Suprapubic skin (tissue), 4 donors: ENCODE measurements at regions not wholly inside any gene's neighbourhood (a gene's known extent, or its start where the extent isn't known, plus 50 kb on each side); places are given as distances from the start of the nearest gene placed in this dataset.

ENCODE experiments used
- CTCF ChIP-seq, 2 donors: fragments of 200-600 bp in 1 of 2; fragments of 450-650 bp in 1 of 2; sonication (generic) in 1 of 2; IDR thresholded peaks; one replicate each; pipeline ENCODE4 v1.5.1; 2016 to 2019; ENCODE audit warnings: antibody characterized with exemption in 2 of 2, mild to moderate bottlenecking in 1 of 2, moderate library complexity in 1 of 2
- POLR2A ChIP-seq, 2 donors: fragments of 450-650 bp; IDR thresholded peaks; one replicate each; pipeline ENCODE4 v1.6.1; 2017; ENCODE audit warnings: antibody characterized with exemption in 2 of 2, mild to moderate bottlenecking in 2 of 2, moderate library complexity in 2 of 2
- POLR2AphosphoS5 ChIP-seq, 3 donors: sonication (generic); formaldehyde crosslinking; IDR thresholded peaks; one replicate each; pipeline ENCODE4 v1.6.1; 2017; ENCODE audit warnings: antibody characterized with exemption in 3 of 3

GRCh38 chr10:90604636-90605035, 253.2 kb downstream of the HTR7 start:
- no peak for TF ChIP-seq POLR2A (IDR thresholded peaks at IDR 0.05)
- TF ChIP-seq POLR2AphosphoS5 (IDR thresholded peaks at IDR 0.05): no peak
- TF ChIP-seq CTCF (IDR thresholded peaks at IDR 0.05): no peak
